ENCODE measurements at regions not wholly inside any gene's neighbourhood (a gene's known extent, or its start where the extent isn't known, plus 50 kb on each side); places are given as distances from the start of the nearest gene placed in this dataset.

GRCh38 chr15:81532001-81532400, 158.0 kb upstream of the TMC3 start:
- no peak overlapping the region for H4K91ac ChIP-seq (ENCODE audit: insufficient read length, low read depth, low read length)
- H2AK5ac ChIP-seq (ENCODE audit: insufficient read length, low read length): no peak overlapping the region
- no peak overlapping the region for H2BK120ac ChIP-seq (ENCODE audit: low read depth, low read length, poor library complexity, severe bottlenecking)
- no peak overlapping the region for H3K14ac ChIP-seq (ENCODE audit: insufficient read depth, low read length)
- H3K4me1 Mint-ChIP-seq: peaks cover 33 to 35% of the 10 kb centered on the region in 2 experiments
- no peak overlapping the region for H3K27ac Mint-ChIP-seq
- no peaks in the 10 kb centered on the region for H3K79me2 ChIP-seq (ENCODE audit: insufficient read depth, low read length)
- no peaks in the 10 kb centered on the region for H3K27me3 ChIP-seq (ENCODE audit: insufficient read depth, low read length)
- no peak overlapping the region for H3K4ac ChIP-seq (ENCODE audit: low read depth, low read length)
- H3T11ph ChIP-seq (ENCODE audit: low read length): no peak overlapping the region
- no peaks in the 10 kb centered on the region for H3K23me2 ChIP-seq (ENCODE audit: insufficient read length, low read depth, low read length, poor library complexity, severe bottlenecking)
- no peak overlapping the region for H3K9ac ChIP-seq (ENCODE audit: extremely low read depth, insufficient read length, low read length)
- no peaks in the 10 kb centered on the region for H3K79me1 ChIP-seq (ENCODE audit: insufficient read depth, low read depth, low read length, poor library complexity, severe bottlenecking)
- H4K20me1 ChIP-seq (ENCODE audit: control insufficient read depth, insufficient read depth, insufficient read length): no peaks in the 10 kb centered on the region
- H2AFZ ChIP-seq (ENCODE audit: low read length): no peak overlapping the region
- H3K9me3 ChIP-seq (ENCODE audit: control insufficient read depth, low read depth, low read length): no peaks in the 10 kb centered on the region
- no peak for DNase-seq
- no peak overlapping the region for H2BK20ac ChIP-seq (ENCODE audit: low read depth, low read length, poor library complexity, severe bottlenecking)
- H3K23ac ChIP-seq (ENCODE audit: insufficient read length, low read depth, low read length): no peak overlapping the region
- no CpG with 5 or more reads among the region's 1 CpG for WGBS (ENCODE audit: extremely low coverage, insufficient read length, low lambda C conversion rate)
- peaks cover 2% of the 10 kb centered on the region for H3K27me3 Mint-ChIP-seq (ENCODE audit: low read depth)
- no peak overlapping the region for H3K27ac ChIP-seq (ENCODE audit: insufficient read length, low read depth, low read length)
- peaks cover 4% of the 10 kb centered on the region; the same call in 1 of the 2 replicates for H3K4me1 ChIP-seq (ENCODE audit: insufficient read depth, low read length)
- no peaks in the 10 kb centered on the region; a peak in 1 of 5 replicates for H3K9me3 Mint-ChIP-seq
- no peak overlapping the region for H3K4me2 ChIP-seq (ENCODE audit: insufficient read depth, insufficient read length, low read length)
- H2BK15ac ChIP-seq (ENCODE audit: low read depth, low read length): no peak overlapping the region
- H3K56ac ChIP-seq (ENCODE audit: insufficient read length, low read depth, low read length): no peak overlapping the region
- no peak for TF ChIP-seq CTCF (conservative IDR thresholded peaks at IDR 0.05)
- no peak overlapping the region for H2BK12ac ChIP-seq (ENCODE audit: insufficient read length, low read depth, low read length)
- H3K36me3 Mint-ChIP-seq (ENCODE audit: insufficient read depth in 1 of 3, low read depth in 3 of 3): no peaks in the 10 kb centered on the region
- H4K5ac ChIP-seq (ENCODE audit: insufficient read length, low read depth, low read length): no peak overlapping the region
- H3K18ac ChIP-seq (ENCODE audit: insufficient read length, low read depth, low read length): no peak overlapping the region
- peak overlapping the region in 1 of 2 experiments; percentile 69; a peak in 1 of 5 replicates for H3K4me3 Mint-ChIP-seq
- no peak overlapping the region for H2BK5ac ChIP-seq (ENCODE audit: insufficient read length, low read length)
- no peak overlapping the region for H4K8ac ChIP-seq (replicated peaks; ENCODE audit: insufficient read length, low read depth, low read length)

Measured in H9 (cell line).